GM12878 (cell line): ENCODE measurements at regions not wholly inside any gene's neighbourhood (a gene's known extent, or its start where the extent isn't known, plus 50 kb on each side); places are given as distances from the start of the nearest gene placed in this dataset.

Experiments
- POLR2AphosphoS5 ChIP-seq: IDR thresholded peaks from 2 replicates; pipeline ENCODE4 v1.6.1; 2011; ENCODE audit warnings: mild to moderate bottlenecking, low read length, inconsistent platforms
- TF ChIP-seq, protein P1 (sequence below): IDR thresholded peaks from 2 replicates; pipeline ENCODE4 v1.6.1; 2012; ENCODE audit warnings: low read depth, low read length, improper control_type of control experiment
- TF ChIP-seq, protein P2 (sequence below), 3 experiments: IDR thresholded peaks in 2 of 3; conservative IDR thresholded peaks in 1 of 3; 2 replicates each; pipeline ENCODE4 v1.5.1; 2011; ENCODE audit warnings: low read depth in 3 of 3, low read length in 3 of 3, mild to moderate bottlenecking in 3 of 3, control low read depth in 2 of 3, moderate library complexity in 2 of 3, inconsistent platforms in 1 of 3, mixed read lengths in 1 of 3; ENCODE audit not compliant: control insufficient read depth in 2 of 3, insufficient read depth in 1 of 3; ENCODE audit errors: extremely low read depth in 1 of 3

DNA sequence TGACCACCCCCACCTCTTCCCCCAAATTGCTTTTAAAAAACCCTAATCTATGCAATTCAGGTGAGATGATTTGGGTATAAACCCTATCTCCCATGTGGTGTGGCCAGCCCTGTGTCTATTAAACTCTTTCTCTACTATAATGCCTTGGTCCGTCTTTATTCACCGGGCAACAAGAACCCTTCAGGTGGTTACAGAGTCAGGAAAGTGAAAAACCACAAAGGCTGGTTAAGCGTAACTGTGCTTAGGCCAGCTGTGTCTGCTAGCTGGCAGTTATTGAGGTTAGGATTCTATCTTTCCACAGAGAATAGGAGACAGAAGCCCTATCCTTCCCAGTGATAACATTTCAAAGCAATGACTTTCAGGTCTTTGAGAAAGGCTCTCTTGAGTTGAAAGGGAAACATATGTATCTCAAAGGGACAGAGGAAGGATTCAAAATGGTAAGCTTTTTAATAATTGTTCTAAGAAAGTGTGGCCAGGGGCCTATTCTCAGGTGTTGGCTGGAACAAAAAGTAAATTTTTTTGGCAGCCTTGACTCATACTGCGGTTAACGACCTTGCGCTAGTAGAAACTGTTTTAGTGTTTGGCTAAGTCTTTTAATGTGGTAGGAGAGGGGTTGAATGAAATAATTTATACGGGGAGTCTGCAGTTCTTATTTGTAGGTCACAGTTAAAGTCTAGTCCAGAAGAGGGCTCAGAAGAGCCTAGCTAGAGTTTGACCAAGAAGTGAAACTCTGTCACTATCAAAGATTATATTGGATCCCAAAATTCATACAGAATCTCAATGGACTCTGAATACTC lies 89.0 kb downstream of the NPAP1 start:
- TF ChIP-seq, protein P1, sequence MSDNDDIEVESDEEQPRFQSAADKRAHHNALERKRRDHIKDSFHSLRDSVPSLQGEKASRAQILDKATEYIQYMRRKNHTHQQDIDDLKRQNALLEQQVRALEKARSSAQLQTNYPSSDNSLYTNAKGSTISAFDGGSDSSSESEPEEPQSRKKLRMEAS = no peak
- TF ChIP-seq, protein P2, sequence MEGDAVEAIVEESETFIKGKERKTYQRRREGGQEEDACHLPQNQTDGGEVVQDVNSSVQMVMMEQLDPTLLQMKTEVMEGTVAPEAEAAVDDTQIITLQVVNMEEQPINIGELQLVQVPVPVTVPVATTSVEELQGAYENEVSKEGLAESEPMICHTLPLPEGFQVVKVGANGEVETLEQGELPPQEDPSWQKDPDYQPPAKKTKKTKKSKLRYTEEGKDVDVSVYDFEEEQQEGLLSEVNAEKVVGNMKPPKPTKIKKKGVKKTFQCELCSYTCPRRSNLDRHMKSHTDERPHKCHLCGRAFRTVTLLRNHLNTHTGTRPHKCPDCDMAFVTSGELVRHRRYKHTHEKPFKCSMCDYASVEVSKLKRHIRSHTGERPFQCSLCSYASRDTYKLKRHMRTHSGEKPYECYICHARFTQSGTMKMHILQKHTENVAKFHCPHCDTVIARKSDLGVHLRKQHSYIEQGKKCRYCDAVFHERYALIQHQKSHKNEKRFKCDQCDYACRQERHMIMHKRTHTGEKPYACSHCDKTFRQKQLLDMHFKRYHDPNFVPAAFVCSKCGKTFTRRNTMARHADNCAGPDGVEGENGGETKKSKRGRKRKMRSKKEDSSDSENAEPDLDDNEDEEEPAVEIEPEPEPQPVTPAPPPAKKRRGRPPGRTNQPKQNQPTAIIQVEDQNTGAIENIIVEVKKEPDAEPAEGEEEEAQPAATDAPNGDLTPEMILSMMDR (IDR thresholded peaks at IDR 0.05 in 2 of 3, conservative IDR thresholded peaks at IDR 0.05 in 1 of 3; ENCODE audit: control insufficient read depth in 2 of 3, extremely low read depth in 1 of 3, insufficient read depth in 1 of 3, low read depth in 3 of 3, low read length in 3 of 3) = no peak
- no peak for TF ChIP-seq POLR2AphosphoS5
